GM18498 (cell line): ENCODE measurements at regions not wholly inside any gene's neighbourhood (a gene's known extent, or its start where the extent isn't known, plus 50 kb on each side); places are given as distances from the start of the nearest gene placed in this dataset.
A peak's percentile ranks its signal among the peaks of the same experiment; 100 is the strongest.

ENCODE experiments used
- ATAC-seq: cut with Tn5 transposase; IDR thresholded peaks from one replicate; pipeline ENCODE4 v1.9.1; 2021; ENCODE audit warnings: mild to moderate bottlenecking, moderate library complexity; ENCODE audit not compliant: unreplicated experiment

GRCh38 chr5:33235824-33236223 lies 204.9 kb upstream of the TARS1 start:
- ATAC-seq: peak; percentile 72

GRCh38 chr5:33237471-33237870 lies 203.3 kb upstream of the TARS1 start:
- ATAC-seq: no peak

GRCh38 chr5:33238826-33239695 lies 201.7 kb upstream of the TARS1 start:
- ATAC-seq: no peak

- ATAC-seq: no peak
Observed at GRCh38 chr5:33240558-33240957, 200.2 kb upstream of the TARS1 start.

GRCh38 chr5:33241802-33242201 lies 199.0 kb upstream of the TARS1 start:
- ATAC-seq: peak; percentile 73

- ATAC-seq: no peak
Observed at GRCh38 chr5:33242277-33242676, 198.5 kb upstream of the TARS1 start.

GRCh38 chr5:33244441-33245150 lies 196.2 kb upstream of the TARS1 start:
- no peak for ATAC-seq

GRCh38 chr5:33254579-33254978 lies 186.2 kb upstream of the TARS1 start:
- no peak for ATAC-seq

GRCh38 chr5:33257807-33258429 lies 182.8 kb upstream of the TARS1 start:
- no peak for ATAC-seq

- no peak for ATAC-seq
Observed at GRCh38 chr5:33258553-33258952, 182.2 kb upstream of the TARS1 start.

GRCh38 chr5:33260098-33260497 lies 180.7 kb upstream of the TARS1 start:
- no peak for ATAC-seq

GRCh38 chr5:33261305-33261704 lies 179.5 kb upstream of the TARS1 start:
- ATAC-seq: no peak

- no peak for ATAC-seq
Observed at GRCh38 chr5:33261747-33262146, 179.0 kb upstream of the TARS1 start.

GRCh38 chr5:33267801-33268200 lies 173.0 kb upstream of the TARS1 start:
- ATAC-seq: no peak

GRCh38 chr5:33268374-33268773 lies 172.4 kb upstream of the TARS1 start:
- no peak for ATAC-seq

- ATAC-seq: no peak
Observed at GRCh38 chr5:33270671-33271070, 170.1 kb upstream of the TARS1 start.

- no peak for ATAC-seq
Observed at GRCh38 chr5:33271606-33272005, 169.2 kb upstream of the TARS1 start.

GRCh38 chr5:33272288-33272687 lies 168.5 kb upstream of the TARS1 start:
- ATAC-seq: no peak

- no peak for ATAC-seq
Observed at GRCh38 chr5:33273985-33274384, 166.8 kb upstream of the TARS1 start.

GRCh38 chr5:33275391-33275790 lies 165.4 kb upstream of the TARS1 start:
- no peak for ATAC-seq

- ATAC-seq: no peak
Observed at GRCh38 chr5:33275921-33276627, 164.7 kb upstream of the TARS1 start.
